HG02938 (cell line): ENCODE measurements at regions not wholly inside any gene's neighbourhood (a gene's known extent, or its start where the extent isn't known, plus 50 kb on each side); places are given as distances from the start of the nearest gene placed in this dataset.

Experiments
- ATAC-seq: cut with Tn5 transposase; IDR thresholded peaks from one replicate; pipeline ENCODE4 v1.9.1; 2021; ENCODE audit warnings: mild to moderate bottlenecking, moderate library complexity; ENCODE audit not compliant: unreplicated experiment

- ATAC-seq: no peak
Observed at GRCh38 chr6:26149240-26149639, 62.0 kb downstream of the HFE start.

GRCh38 chr6:26152226-26153101 is 65.2 kb downstream of the HFE start:
- no peak for ATAC-seq

GRCh38 chr6:26155061-26155930 is 68.1 kb downstream of the HFE start:
- ATAC-seq: no peak

DNA sequence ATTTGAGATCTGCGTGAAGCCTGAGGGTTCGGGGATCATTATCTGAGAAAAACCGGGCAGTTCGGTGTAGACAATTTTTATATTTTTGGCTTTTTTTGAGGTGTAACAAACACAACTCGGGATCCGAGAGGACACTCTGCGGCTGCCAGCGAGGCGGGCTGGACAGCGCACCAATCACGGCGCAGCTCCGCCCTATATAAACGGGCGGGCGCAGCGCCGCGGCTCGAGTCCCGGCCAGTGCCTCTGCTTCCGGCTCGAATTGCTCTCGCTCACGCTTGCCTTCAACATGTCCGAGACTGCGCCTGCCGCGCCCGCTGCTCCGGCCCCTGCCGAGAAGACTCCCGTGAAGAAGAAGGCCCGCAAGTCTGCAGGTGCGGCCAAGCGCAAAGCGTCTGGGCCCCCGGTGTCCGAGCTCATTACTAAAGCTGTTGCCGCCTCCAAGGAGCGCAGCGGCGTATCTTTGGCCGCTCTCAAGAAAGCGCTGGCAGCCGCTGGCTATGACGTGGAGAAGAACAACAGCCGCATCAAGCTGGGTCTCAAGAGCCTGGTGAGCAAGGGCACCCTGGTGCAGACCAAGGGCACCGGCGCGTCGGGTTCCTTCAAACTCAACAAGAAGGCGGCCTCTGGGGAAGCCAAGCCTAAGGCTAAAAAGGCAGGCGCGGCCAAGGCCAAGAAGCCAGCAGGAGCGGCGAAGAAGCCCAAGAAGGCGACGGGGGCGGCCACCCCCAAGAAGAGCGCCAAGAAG is 69.0 kb downstream of the HFE start:
- peak; percentile 29 for ATAC-seq

DNA sequence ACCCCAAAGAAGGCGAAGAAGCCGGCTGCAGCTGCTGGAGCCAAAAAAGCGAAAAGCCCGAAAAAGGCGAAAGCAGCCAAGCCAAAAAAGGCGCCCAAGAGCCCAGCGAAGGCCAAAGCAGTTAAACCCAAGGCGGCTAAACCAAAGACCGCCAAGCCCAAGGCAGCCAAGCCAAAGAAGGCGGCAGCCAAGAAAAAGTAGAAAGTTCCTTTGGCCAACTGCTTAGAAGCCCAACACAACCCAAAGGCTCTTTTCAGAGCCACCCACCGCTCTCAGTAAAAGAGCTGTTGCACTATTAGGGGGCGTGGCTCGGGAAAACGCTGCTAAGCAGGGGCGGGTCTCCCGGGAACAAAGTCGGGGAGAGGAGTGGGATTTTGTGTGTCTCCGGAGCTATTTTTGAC is 69.6 kb downstream of the HFE start:
- peak; percentile 6 for ATAC-seq

GRCh38 chr6:26157251-26158075 is 70.2 kb downstream of the HFE start:
- peak; percentile 63 for ATAC-seq

GRCh38 chr6:26158076-26158580 is 70.9 kb downstream of the HFE start:
- no peak for ATAC-seq

- no peak for ATAC-seq
Observed at GRCh38 chr6:26158581-26159356, 71.5 kb downstream of the HFE start.

GRCh38 chr6:26159357-26160273 is 72.4 kb downstream of the HFE start:
- no peak for ATAC-seq

DNA sequence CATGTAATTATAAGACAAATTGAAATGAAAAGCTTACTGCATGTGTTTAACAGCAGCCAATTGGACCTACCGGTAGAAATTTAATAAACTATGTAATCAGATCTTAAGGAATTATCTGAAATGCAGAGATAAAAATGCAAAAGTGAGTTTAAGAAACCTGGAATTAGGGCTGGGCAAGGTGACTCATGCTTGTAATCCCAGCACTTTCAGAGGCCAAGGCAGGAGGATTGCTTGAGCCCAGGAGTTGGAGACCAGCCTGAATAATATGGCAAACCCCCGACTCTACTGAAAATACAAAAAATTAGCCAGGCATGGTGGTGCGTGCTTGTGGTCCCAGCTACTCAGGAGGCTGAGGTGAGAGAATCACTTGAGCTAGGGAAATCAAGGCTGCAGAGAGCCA is 74.1 kb downstream of the HFE start:
- ATAC-seq: no peak

- ATAC-seq: no peak
Observed at GRCh38 chr6:26162399-26162798, 75.2 kb downstream of the HFE start.

DNA sequence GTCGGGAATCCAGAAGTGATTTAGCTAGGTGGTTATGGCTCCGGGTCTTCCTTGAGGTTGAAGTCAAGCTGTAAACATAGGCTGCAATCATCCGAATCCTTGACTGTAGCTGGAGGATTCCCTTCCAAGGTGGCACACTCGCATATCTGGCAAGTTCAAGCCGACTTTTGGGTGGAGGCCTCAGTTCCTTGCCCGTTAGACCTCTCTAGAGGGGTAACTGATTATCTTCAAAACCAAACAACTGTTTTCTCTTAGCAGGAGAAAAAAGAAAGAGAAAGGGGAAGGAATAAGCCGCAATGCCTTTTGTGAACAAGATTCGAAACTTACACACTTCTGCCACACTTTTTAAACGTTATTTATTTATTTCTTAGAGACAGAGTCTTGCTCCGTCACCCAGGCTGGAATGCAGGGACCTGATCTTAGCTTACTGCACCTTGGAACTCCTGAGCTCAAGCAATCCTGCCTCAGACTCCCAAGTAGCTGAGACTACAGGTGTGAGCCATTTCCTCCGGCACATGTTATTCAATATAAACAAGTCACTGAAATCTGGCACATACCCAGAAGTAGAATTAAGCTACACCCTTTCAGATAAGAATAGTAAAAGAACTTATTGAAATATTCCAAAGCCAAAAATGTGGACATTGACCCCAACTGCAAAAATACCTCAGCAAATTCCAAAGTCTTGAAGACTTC is 76.3 kb downstream of the HFE start:
- no peak for ATAC-seq

DNA sequence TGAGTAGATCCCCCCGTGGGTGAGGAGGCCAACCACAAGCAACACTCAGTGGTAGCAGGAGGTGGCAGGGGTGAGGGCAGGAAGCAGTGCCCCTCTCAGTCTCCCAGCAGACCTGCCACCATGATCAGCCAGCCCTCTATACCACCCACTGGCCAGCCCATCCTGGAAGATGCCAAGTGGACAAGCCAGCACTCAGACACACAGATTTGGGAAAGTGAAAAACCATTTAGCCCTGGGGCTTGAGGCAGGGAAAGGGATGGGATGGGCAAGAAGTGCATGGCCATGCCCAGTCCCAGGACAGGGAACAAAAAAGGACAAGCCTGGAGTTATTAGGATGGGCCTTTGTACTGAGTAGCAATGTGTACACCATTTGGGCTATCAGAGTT is 76.9 kb downstream of the HFE start:
- no peak for ATAC-seq

GRCh38 chr6:26165261-26165790 is 78.1 kb downstream of the HFE start:
- ATAC-seq: no peak

GRCh38 chr6:26170181-26170580 is 83.0 kb downstream of the HFE start:
- no peak for ATAC-seq

DNA sequence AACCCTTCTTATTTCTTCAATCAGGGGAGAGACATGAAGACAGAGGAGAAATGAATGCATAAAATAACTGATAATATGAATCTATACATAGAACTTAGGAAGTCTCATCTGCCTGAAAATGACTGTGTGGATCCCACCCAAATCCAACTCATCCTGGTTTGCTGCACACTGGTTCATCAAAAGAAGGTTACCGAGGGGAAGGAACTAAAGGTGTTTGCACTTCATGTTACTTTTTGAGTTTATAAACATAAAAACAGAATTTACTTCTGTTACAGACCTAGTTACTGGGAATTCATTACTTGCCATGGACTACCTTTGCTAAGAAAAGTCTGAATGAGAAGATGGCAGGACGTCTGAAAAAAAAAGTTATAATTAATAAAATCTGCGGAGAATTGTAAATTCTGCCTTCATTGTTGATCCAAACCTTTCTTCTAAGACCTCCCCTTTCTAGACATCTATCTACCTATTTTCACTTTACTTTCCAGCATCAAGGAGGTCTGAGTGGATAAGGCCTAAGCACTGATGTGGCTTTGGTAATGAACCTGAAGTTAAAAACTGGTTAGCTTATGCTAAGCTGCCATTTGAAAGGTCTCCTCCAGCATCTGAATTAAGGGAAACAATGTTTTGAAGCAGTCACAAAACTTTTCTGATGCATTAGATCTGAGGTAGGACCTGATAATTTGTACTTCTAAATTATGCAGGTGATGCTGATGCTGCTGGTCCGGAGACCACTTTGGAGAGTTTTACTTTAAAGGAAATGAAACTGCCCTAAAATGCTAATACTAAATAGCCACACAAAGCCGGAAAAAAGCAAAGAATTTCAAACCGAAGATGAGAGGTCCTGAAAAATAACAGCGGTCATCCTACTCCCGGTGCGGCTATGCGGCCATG is 84.0 kb downstream of the HFE start:
- no peak for ATAC-seq

DNA sequence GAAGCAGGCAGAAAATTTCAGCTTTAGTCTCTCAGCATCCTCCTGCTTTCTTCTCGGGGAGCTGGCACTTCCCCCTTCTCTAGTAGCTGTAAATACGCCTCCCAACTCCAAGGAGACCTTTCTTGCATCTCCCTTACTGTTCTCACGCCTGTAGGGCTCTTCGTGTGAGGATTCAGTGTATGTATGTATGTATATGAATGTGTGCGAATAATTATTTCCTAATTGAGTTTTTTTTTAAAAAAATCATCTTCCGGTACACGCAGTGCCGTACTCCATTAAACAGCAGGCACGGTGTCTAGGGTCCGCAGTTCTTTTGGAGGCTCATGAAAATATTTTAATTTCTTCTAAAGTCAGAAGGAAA is 85.4 kb downstream of the HFE start:
- ATAC-seq: peak; percentile 19
